AG09319 (cell line): ENCODE measurements at regions not wholly inside any gene's neighbourhood (a gene's known extent, or its start where the extent isn't known, plus 50 kb on each side); places are given as distances from the start of the nearest gene placed in this dataset.
"Not testable (repeated sequence)": the region's sequence is repeated elsewhere in the genome, so short reads cannot be mapped to it uniquely, and the experiment has no call there.

Experiments
- DNase-seq: peaks from one replicate; pipeline ENCODE4 v3.0.0-alpha.2; 2010; ENCODE audit warnings: low read depth; ENCODE audit errors: extremely low read depth
- TF ChIP-seq, protein P1 (sequence below): IDR thresholded peaks from 2 replicates; pipeline ENCODE4 v1.5.1; 2011; ENCODE audit warnings: low read depth, mild to moderate bottlenecking, inconsistent platforms, low read length, moderate library complexity

DNA sequence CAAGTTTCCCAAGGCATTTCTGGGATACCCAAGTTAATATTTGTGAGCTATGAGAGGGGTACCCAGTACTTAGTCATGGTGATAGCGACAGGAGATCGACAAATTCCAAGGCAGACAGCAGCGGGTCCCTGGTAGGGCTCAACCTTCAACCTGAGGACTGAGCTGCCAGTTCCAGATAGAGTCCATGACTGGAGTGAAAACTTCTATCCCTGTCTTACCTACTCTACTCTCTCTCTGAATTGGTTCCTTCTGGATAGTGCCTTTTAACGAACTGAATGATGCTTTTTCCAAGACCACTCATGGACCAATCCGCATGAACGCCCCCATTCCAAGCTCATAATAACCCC lies 76.9 kb upstream of the ALG10 start:
- no peak for DNase-seq
- TF ChIP-seq, protein P1, sequence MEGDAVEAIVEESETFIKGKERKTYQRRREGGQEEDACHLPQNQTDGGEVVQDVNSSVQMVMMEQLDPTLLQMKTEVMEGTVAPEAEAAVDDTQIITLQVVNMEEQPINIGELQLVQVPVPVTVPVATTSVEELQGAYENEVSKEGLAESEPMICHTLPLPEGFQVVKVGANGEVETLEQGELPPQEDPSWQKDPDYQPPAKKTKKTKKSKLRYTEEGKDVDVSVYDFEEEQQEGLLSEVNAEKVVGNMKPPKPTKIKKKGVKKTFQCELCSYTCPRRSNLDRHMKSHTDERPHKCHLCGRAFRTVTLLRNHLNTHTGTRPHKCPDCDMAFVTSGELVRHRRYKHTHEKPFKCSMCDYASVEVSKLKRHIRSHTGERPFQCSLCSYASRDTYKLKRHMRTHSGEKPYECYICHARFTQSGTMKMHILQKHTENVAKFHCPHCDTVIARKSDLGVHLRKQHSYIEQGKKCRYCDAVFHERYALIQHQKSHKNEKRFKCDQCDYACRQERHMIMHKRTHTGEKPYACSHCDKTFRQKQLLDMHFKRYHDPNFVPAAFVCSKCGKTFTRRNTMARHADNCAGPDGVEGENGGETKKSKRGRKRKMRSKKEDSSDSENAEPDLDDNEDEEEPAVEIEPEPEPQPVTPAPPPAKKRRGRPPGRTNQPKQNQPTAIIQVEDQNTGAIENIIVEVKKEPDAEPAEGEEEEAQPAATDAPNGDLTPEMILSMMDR, result no peak

DNA sequence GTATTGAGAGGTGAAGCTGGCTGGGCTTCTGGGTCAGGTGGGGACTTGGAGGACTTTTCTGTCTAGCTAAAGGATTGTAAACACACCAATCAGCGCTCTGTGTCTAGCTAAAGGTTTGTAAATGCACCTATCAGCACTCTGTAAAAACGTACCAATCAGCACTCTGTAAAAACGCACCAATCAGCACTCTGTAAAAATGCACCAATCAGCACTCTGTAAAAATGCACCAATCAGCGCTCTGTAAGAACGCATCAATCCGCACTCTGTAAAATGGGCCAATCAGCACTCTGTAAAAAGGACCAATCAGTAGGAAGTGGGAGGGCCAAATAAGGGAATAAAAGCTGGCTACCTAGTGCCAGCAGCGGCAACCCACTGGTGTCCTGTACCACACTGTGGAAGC lies 56.1 kb upstream of the ALG10 start:
- DNase-seq, result not testable (repeated sequence)

DNA sequence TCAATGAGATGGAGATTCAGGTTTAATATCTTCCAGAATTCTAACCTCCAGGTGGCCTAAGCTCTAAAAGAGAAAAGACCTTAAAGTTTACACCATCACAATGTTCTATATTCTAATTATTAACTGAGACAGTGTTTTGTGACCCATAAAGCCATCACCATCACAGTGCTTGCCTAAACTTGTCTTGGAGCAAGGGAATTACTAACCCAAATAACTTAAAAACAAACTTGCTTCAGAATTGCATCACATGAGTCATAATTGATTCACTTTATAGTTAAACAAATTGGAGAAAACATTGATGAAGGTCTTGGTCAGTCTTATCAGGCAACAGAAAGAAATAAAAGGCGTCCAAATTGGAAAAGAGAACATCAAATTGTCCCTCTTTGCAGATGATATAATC lies 54.5 kb upstream of the ALG10 start:
- TF ChIP-seq, protein P1, result no peak
- no peak for DNase-seq
